ENCODE measurements at regions not wholly inside any gene's neighbourhood (a gene's known extent, or its start where the extent isn't known, plus 50 kb on each side); places are given as distances from the start of the nearest gene placed in this dataset.

DNA sequence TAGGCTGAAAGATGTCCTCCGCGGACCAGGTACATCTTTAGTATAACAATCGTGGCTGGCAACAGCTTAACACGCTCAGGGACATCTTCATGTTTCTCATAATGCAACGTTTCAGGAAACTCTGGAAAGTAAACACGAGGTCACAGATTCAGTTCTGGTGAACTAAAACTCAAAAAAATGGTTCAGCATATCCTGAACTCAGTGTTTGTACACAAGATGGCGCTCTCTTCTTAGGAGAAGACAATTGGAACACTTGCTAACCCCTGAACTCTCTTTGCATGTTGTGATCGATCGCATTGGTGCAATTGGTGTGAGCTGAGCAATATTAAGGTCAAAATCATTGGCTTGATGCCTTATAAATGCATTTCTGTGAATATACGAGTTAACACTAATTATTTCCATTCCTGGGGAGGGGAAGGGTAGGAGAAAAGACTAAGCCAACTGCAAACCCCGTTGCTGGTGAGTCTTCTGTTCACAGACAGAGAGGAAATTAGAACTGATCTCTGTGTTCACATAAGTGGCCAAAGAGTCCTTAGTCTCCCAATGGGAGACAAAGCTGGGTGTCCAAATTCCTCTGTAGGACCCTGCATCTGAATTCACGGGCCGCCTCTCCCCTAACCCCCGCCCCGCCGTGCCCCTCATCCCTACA is 52.6 kb upstream of the FAM180A start:
- DNase-seq, result peak; percentile 70

DNA sequence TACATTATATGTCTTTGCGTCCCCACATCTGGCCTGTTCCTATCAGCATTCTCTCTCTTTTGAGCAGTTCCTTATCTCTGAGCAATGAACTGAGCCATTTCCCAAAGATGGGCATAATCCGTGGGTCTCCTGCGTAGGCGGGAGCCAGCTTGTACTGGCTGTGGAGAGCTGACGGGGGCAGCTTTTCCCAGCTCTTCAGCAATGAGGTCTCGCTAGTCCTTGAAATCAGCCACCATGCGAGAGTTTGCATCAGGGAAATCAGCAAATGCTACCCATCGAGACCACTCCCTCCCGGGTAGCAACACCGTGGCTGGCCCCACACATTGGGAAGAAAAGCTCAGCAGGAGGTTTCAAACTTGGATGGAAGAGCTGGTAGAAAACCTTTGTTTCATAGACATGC is 51.9 kb upstream of the FAM180A start:
- Histone ChIP-seq H3K4me1 (ENCODE audit: control insufficient read depth, insufficient read depth, low read length) (no peaks in the 10 kb centered on the region), H3K36me3 (ENCODE audit: control insufficient read depth, insufficient read depth, low read length) (no peaks in the 10 kb centered on the region), H3K9me3 (ENCODE audit: control insufficient read depth, low read length) (no peaks in the 10 kb centered on the region), H3K4me3 (ENCODE audit: low read length) (no peak overlapping the region), H3K9ac (ENCODE audit: extremely low read depth, low read length, poor library complexity, severe bottlenecking) (no peak overlapping the region), H3K27me3 (ENCODE audit: control insufficient read depth, insufficient read depth, low read length, poor library complexity, severe bottlenecking) (no peaks in the 10 kb centered on the region), H3K27ac (ENCODE audit: low read depth, low read length) (no peak overlapping the region)
- peaks cover 16% of the 10 kb centered on the region for H3K4me1 Mint-ChIP-seq
- no peaks in the 10 kb centered on the region for H3K36me3 Mint-ChIP-seq (ENCODE audit: low read depth)
- peak overlapping the region; percentile 28 for H3K4me3 Mint-ChIP-seq
- no peak overlapping the region for H3K27ac Mint-ChIP-seq
- no peaks in the 10 kb centered on the region for H3K9me3 Mint-ChIP-seq
- TF ChIP-seq, protein P1, sequence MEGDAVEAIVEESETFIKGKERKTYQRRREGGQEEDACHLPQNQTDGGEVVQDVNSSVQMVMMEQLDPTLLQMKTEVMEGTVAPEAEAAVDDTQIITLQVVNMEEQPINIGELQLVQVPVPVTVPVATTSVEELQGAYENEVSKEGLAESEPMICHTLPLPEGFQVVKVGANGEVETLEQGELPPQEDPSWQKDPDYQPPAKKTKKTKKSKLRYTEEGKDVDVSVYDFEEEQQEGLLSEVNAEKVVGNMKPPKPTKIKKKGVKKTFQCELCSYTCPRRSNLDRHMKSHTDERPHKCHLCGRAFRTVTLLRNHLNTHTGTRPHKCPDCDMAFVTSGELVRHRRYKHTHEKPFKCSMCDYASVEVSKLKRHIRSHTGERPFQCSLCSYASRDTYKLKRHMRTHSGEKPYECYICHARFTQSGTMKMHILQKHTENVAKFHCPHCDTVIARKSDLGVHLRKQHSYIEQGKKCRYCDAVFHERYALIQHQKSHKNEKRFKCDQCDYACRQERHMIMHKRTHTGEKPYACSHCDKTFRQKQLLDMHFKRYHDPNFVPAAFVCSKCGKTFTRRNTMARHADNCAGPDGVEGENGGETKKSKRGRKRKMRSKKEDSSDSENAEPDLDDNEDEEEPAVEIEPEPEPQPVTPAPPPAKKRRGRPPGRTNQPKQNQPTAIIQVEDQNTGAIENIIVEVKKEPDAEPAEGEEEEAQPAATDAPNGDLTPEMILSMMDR (conservative IDR thresholded peaks at IDR 0.05), result no peak
- peaks cover 8% of the 10 kb centered on the region for H3K27me3 Mint-ChIP-seq (ENCODE audit: insufficient read depth)
- peak; percentile 70 for DNase-seq
- 71 to 76% methylated on average over 10 of the region's 10 CpGs for WGBS, 2 experiments (ENCODE audit: insufficient coverage in 1 of 2, insufficient read length in 1 of 2)

More for the DNA sequence above, 52.6 kb upstream of the FAM180A start:
- no peaks in the 10 kb centered on the region for H3K36me3 ChIP-seq (ENCODE audit: control insufficient read depth, insufficient read depth, low read length)
- Mint-ChIP-seq H3K36me3 (ENCODE audit: low read depth) (no peaks in the 10 kb centered on the region), H3K9me3 (no peaks in the 10 kb centered on the region), H3K4me3 (peak overlapping the region; percentile 28), H3K27ac (no peak overlapping the region), H3K4me1 (peaks cover 16% of the 10 kb centered on the region), H3K27me3 (ENCODE audit: insufficient read depth) (peaks cover 8% of the 10 kb centered on the region)
- H3K27me3 ChIP-seq (ENCODE audit: control insufficient read depth, insufficient read depth, low read length, poor library complexity, severe bottlenecking), result no peaks in the 10 kb centered on the region
- TF ChIP-seq, protein P1 (conservative IDR thresholded peaks at IDR 0.05), result peak; percentile 92
- H3K9ac ChIP-seq (ENCODE audit: extremely low read depth, low read length, poor library complexity, severe bottlenecking), result no peak overlapping the region
- H3K4me3 ChIP-seq (ENCODE audit: low read length), result no peak overlapping the region
- no peaks in the 10 kb centered on the region for H3K9me3 ChIP-seq (ENCODE audit: control insufficient read depth, low read length)
- 54 to 55% methylated on average over 14 to 16 of the region's 16 CpGs for WGBS, 2 experiments (ENCODE audit: insufficient coverage in 1 of 2, insufficient read length in 1 of 2)
- no peaks in the 10 kb centered on the region for H3K4me1 ChIP-seq (ENCODE audit: control insufficient read depth, insufficient read depth, low read length)
- no peak overlapping the region for H3K27ac ChIP-seq (ENCODE audit: low read depth, low read length)

DNA sequence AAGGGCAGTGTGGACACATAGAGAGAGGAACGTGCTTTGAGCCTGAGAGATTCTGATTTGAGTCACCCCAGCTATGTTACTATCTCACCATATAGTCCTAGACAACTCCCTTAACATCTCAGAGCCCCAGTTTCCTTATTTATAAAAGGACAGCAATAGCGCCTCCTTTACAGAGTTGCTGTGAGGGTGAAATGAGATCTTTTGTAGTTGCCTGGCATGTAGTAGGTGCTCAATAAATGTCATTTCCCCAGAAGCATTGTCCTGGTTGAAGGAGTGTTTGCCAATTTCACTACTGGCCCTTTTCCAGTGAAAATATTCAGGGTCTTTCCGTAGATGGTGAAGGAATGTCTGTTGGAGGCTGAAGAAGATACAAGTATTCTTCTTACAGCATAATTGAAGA is 51.3 kb upstream of the FAM180A start:
- no peaks in the 10 kb centered on the region for H3K36me3 Mint-ChIP-seq (ENCODE audit: low read depth)
- Histone ChIP-seq H3K4me3 (ENCODE audit: low read length) (no peak overlapping the region), H3K36me3 (ENCODE audit: control insufficient read depth, insufficient read depth, low read length) (no peaks in the 10 kb centered on the region), H3K9me3 (ENCODE audit: control insufficient read depth, low read length) (no peaks in the 10 kb centered on the region), H3K4me1 (ENCODE audit: control insufficient read depth, insufficient read depth, low read length) (no peaks in the 10 kb centered on the region), H3K27ac (ENCODE audit: low read depth, low read length) (no peak overlapping the region), H3K9ac (ENCODE audit: extremely low read depth, low read length, poor library complexity, severe bottlenecking) (no peak overlapping the region), H3K27me3 (ENCODE audit: control insufficient read depth, insufficient read depth, low read length, poor library complexity, severe bottlenecking) (no peaks in the 10 kb centered on the region)
- peak; percentile 20 for DNase-seq
- H3K4me3 Mint-ChIP-seq, result no peak overlapping the region
- no peaks in the 10 kb centered on the region for H3K9me3 Mint-ChIP-seq
- no peak overlapping the region for H3K27ac Mint-ChIP-seq
- peaks cover 16% of the 10 kb centered on the region for H3K4me1 Mint-ChIP-seq
- 86 to 94% methylated on average over 1 to 3 of the region's 3 CpGs for WGBS, 2 experiments (ENCODE audit: insufficient coverage in 1 of 2, insufficient read length in 1 of 2)
- H3K27me3 Mint-ChIP-seq (ENCODE audit: insufficient read depth), result peaks cover 8% of the 10 kb centered on the region
- TF ChIP-seq, protein P1 (conservative IDR thresholded peaks at IDR 0.05), result peak; percentile 12
